ENCODE measurements at regions not wholly inside any gene's neighbourhood (a gene's known extent, or its start where the extent isn't known, plus 50 kb on each side); places are given as distances from the start of the nearest gene placed in this dataset.

DNA sequence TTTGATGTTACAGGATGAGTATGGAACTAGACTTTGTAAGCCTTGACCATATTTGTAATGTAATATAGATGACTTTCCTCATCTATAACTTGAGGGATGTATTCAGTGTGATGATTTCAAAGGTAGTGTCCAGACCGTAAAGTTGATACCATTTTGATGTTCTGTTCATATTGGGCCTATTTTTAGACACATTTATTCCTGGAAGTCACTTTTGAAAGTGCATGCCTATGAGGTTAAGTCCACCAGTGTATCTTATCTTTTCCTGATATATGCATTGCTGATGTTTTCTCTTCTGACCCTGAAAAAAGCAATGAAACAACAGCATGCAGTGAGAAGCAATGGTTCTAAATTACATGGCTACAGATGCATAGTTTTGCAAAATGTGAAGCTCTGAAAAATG is 244.7 kb upstream of the PDGFD start:
- intact Hi-C loops (cut with micrococcal nuclease), result no loop called here
- 6% methylated on average over 1 of the region's 1 CpG for WGBS (ENCODE audit: insufficient coverage, low coverage, missing lambda C conversion rate)

DNA sequence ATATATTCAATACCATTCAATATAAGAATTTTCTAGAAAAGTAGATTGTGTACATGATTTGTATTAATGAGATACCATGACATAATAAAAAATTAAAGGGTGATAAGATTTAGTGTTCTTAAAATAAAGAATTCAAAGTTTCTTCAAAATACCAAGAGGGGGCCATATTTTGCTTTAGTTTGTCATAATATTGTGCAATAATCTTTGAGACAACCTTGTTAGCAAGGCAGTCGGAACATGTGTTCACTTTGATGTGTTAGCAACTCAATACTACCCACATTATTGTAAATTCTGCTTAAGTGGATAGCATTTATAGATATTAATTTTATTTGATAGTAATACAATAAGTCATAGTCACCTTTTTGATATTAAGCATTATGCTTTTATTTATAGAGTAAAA is 241.3 kb upstream of the PDGFD start:
- CTCF ChIA-PET (ENCODE audit: low intra/inter-chr PET ratio), result no interaction called here
- 0% methylated on average over 1 of the region's 1 CpG for WGBS (ENCODE audit: insufficient coverage, low coverage, missing lambda C conversion rate)

More for the DNA sequence above, 244.7 kb upstream of the PDGFD start:
- H3K36me3 ChIP-seq (ENCODE audit: control insufficient read depth, insufficient read depth, low read length), result no peaks in the 10 kb centered on the region
- no peak overlapping the region for H3K9ac ChIP-seq (ENCODE audit: insufficient read depth in 1 of 2, low read depth in 2 of 2, low read length in 2 of 2)
- no peak overlapping the region for H3K27ac ChIP-seq (ENCODE audit: extremely low read depth, low read depth, low read length)
- H3K4me3 ChIP-seq, result no peak overlapping the region
- no peaks in the 10 kb centered on the region for H4K20me1 ChIP-seq (replicated peaks; ENCODE audit: control insufficient read depth, insufficient read depth, low read length)
- H3K79me2 ChIP-seq (ENCODE audit: control insufficient read depth, insufficient read depth, low read length), result no peaks in the 10 kb centered on the region
- H3K27me3 ChIP-seq (ENCODE audit: control insufficient read depth in 2 of 2, insufficient read depth in 2 of 2, low read length in 2 of 2), result no peaks in the 10 kb centered on the region
- ChIA-PET POLR2A (no interaction called here), CTCF (ENCODE audit: low intra/inter-chr PET ratio) (no interaction called here)
- no peaks in the 10 kb centered on the region for H3K9me1 ChIP-seq (ENCODE audit: control insufficient read depth, insufficient read depth, low read length)
- no peak overlapping the region for H2AFZ ChIP-seq (ENCODE audit: low read depth, low read length)
- H3K4me1 ChIP-seq (replicated peaks in 1 of 2; ENCODE audit: control insufficient read depth in 2 of 2, insufficient read depth in 2 of 2, low read length in 2 of 2), result no peaks in the 10 kb centered on the region
- in situ Hi-C loops (cut with MboI), result no loop called here
- no peak overlapping the region for H3K4me2 ChIP-seq (ENCODE audit: insufficient read depth, low read length)
- ATAC-seq (no peak), FAIRE-seq (no peak), DNase-seq (ENCODE audit: extremely low read depth in 1 of 4, low spot score in 3 of 4) (no peak)
- TF ChIP-seq POLR2B (IDR thresholded peaks at IDR 0.05; ENCODE audit: low read depth, partially characterized antibody), result no peak
- BruUV-seq (replicated peaks), result no TSS peak
- no peaks in the 10 kb centered on the region for H3K9me3 ChIP-seq (replicated peaks; ENCODE audit: control insufficient read depth, insufficient read depth, low read depth, low read length)

More for the DNA sequence above, 241.3 kb upstream of the PDGFD start:
- H3K9me3 ChIP-seq (replicated peaks; ENCODE audit: control insufficient read depth, insufficient read depth, low read depth, low read length), result no peaks in the 10 kb centered on the region
- FAIRE-seq, result no peak
- no peaks in the 10 kb centered on the region for H3K9me1 ChIP-seq (ENCODE audit: control insufficient read depth, insufficient read depth, low read length)
- BruUV-seq (replicated peaks), result no TSS peak
- TF ChIP-seq, protein P1, sequence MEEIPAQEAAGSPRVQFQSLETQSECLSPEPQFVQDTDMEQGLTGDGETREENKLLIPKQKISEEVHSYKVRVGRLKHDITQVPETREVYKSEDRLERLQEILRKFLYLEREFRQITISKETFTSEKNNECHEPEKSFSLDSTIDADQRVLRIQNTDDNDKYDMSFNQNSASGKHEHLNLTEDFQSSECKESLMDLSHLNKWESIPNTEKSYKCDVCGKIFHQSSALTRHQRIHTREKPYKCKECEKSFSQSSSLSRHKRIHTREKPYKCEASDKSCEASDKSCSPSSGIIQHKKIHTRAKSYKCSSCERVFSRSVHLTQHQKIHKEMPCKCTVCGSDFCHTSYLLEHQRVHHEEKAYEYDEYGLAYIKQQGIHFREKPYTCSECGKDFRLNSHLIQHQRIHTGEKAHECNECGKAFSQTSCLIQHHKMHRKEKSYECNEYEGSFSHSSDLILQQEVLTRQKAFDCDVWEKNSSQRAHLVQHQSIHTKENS (CRISPR knock-in tag; IDR thresholded peaks at IDR 0.05), result no peak
- TF ChIP-seq NR2C1 (IDR thresholded peaks at IDR 0.05), result no peak
- no peak for TF ChIP-seq NR2C1 (tag; IDR thresholded peaks at IDR 0.05)
- no peak for TF ChIP-seq SETDB1 (IDR thresholded peaks at IDR 0.05; ENCODE audit: low read length)
- no peak for TF ChIP-seq ZZZ3 (IDR thresholded peaks at IDR 0.05)
- TF ChIP-seq PRMT5 (CRISPR knock-in tag; IDR thresholded peaks at IDR 0.05), result no peak
- no peak for TF ChIP-seq HIVEP1 (CRISPR knock-in tag; IDR thresholded peaks at IDR 0.05)
- TF ChIP-seq CEBPG (CRISPR knock-in tag; IDR thresholded peaks at IDR 0.05), result no peak
- peak in 1 of 2 experiments; percentile 73; a peak in 2 of 4 replicates for TF ChIP-seq CEBPG (tag; conservative IDR thresholded peaks at IDR 0.05 in 1 of 2, IDR thresholded peaks at IDR 0.05 in 1 of 2)
- TF ChIP-seq RBM34 (IDR thresholded peaks at IDR 0.05; ENCODE audit: borderline replicate concordance, insufficient read depth, low read length), result no peak
- no peak for TF ChIP-seq ZNF586 (CRISPR knock-in tag; conservative IDR thresholded peaks at IDR 0.05)
- TF ChIP-seq CEBPB (tag; IDR thresholded peaks at IDR 0.05), result peak; percentile 66
- TF ChIP-seq TBL1XR1 (IDR thresholded peaks at IDR 0.05; ENCODE audit: low read length in 2 of 2), result no peak
- no peak overlapping the region for H3K4me2 ChIP-seq (ENCODE audit: insufficient read depth, low read length)
- H3K36me3 ChIP-seq (ENCODE audit: control insufficient read depth, insufficient read depth, low read length), result no peaks in the 10 kb centered on the region
- no peak overlapping the region for H3K9ac ChIP-seq (ENCODE audit: insufficient read depth in 1 of 2, low read depth in 2 of 2, low read length in 2 of 2)
- no peaks in the 10 kb centered on the region for H4K20me1 ChIP-seq (replicated peaks; ENCODE audit: control insufficient read depth, insufficient read depth, low read length)
- in situ Hi-C loops (cut with MboI) (no loop called here), intact Hi-C loops (cut with micrococcal nuclease) (no loop called here)
- ATAC-seq, result no peak
- H3K4me1 ChIP-seq (replicated peaks in 1 of 2; ENCODE audit: control insufficient read depth in 2 of 2, insufficient read depth in 2 of 2, low read length in 2 of 2), result no peaks in the 10 kb centered on the region
- no peaks in the 10 kb centered on the region for H3K79me2 ChIP-seq (ENCODE audit: control insufficient read depth, insufficient read depth, low read length)
- POLR2A ChIA-PET, result no interaction called here
- H3K4me3 ChIP-seq, result no peak overlapping the region
- DNase-seq (ENCODE audit: extremely low read depth in 1 of 4, low spot score in 3 of 4), result no peak
- no peak overlapping the region for H3K27ac ChIP-seq (ENCODE audit: extremely low read depth, low read depth, low read length)
- H2AFZ ChIP-seq (ENCODE audit: low read depth, low read length), result no peak overlapping the region
- H3K27me3 ChIP-seq (ENCODE audit: control insufficient read depth in 2 of 2, insufficient read depth in 2 of 2, low read length in 2 of 2), result no peaks in the 10 kb centered on the region

Data from K562 (cell line).